ENCODE measurements at regions not wholly inside any gene's neighbourhood (a gene's known extent, or its start where the extent isn't known, plus 50 kb on each side); places are given as distances from the start of the nearest gene placed in this dataset.

DNA sequence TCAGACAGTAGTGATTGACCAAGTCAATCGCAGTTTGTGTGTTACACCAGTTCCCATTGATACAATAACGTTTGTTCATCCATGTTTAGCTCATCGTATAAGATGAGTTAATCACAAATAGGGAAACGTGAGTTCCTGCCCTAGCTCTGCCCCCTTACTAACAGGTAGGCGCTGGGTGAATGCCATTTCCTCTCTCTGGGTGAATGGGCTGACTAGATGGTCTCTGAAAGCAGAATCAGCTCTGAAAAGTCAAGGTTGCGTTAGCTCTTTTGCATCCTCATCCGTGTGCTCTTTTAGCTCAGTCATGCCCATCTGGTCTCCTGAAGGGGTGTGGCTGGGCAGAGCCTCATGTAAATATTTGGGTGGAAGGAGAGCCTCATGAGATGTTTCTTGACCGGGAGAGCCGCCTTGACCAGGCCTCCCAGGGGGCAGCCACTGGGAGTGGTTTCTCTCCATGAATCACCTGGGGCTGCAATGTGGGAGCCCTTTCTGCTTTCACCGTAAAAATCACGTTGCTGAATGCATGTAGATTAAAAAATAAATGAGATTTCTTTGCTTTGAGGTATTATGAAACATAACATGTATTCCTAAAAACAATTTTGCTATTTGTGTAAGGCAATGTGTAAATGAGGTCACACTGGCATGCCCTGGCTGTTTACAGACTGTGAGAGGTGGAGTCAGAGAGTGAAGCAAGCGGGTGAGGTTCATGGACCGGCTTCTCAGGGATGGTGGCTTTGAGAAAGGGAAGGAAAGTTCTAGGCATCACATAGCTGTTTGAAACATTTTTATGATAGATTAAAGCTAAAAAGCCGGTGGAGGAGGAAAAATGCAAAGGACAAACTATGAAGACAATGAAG lies 108.4 kb upstream of the RASGRP1 start:
- DNase-seq (ENCODE audit: low spot score): no peak

DNA sequence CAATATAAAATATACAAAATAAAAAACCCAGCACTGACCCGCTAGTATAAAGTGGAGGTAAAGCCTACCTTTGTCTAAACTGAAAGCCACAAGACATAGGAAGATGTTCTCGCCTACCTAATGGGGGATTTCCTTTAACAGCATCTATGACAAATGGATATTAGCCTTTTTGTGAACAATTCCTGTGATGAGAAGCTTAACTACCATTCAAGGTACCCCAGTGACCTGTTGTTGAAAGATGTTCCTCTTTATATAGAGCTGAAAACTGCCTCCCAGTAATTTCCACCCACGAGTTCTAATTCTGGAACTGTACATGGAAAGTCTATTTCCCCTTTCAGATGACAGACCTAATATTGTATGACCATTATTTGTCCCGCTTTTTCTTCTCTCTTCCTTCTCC lies 109.8 kb upstream of the RASGRP1 start:
- DNase-seq (ENCODE audit: low spot score): no peak

DNA sequence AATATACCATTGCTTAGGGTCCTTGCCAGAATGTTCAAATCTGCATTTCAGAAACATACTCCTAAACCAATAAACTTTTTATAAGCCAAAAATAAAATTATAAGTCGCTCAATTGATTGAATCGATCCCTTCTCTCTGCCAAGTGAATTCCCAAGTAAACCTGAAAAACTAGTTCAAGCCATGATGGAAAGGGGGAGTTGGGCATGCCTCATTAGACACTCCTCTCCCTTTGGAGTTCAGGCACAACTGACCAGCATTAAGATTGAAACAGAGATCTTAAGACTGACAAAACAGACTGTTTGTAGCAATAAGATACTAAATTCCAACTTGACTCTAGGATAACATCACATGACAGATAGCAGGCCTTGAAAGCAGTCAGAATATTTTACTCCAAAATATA lies 113.7 kb upstream of the RASGRP1 start:
- DNase-seq (ENCODE audit: low spot score): no peak

DNA sequence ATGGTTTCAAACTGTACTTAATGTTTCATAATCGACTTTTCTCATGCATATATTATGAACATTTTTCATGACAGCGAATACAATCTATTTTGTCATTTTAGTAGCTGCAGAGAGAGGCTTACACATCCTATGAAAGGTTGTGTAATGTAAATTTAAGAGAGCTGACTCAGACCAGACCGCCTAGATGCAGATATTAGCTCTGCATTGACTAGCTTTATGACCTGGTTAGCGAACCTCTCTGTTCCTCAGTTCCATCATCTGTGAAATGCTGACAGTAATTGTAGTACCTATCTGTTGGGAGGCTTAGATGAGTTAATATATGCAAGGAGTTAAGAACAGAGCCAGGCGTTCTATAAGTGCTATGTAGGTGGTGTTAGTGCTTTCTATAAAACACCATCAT lies 116.2 kb upstream of the RASGRP1 start:
- no peak for DNase-seq (ENCODE audit: low spot score)

DNA sequence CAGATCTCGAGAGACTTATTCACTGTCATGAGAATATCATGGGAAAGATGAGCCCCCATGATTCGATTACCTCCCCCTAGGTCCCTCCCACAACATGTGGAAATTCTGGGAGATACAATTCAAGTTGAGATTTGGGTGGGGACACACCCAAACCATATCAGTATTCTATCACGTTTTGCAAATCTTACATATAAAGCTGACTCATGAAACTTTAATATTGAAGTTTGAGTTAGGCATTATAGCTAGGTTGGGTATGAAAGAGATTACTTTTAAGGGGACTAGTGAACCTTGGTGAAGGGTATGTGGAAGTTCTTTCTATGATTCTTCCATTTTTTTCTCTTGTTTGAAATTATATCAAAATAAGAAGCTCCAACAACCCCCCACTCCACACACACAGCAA lies 117.7 kb upstream of the RASGRP1 start:
- no peak for DNase-seq (ENCODE audit: low spot score)

DNA sequence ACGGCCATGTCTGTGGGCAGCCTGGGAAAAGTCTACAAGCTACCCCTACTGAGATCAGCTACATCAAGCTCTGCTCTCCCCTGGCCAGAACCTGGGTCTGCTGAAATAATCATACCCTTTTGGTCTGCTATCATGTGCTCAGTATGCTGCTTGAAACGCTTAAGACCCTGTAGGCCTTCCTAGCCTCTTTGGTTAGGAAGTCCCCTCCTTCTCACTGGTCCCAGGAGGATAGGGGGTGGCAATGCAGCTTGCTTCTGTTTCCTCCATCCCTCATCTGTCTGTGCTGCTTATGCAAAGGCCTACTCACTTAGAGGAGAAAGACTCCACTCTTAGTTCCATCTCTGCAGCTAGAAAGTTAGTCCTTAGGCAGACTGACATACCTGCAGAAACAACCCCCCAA lies 118.2 kb upstream of the RASGRP1 start:
- no peak for DNase-seq (ENCODE audit: low spot score)

DNA sequence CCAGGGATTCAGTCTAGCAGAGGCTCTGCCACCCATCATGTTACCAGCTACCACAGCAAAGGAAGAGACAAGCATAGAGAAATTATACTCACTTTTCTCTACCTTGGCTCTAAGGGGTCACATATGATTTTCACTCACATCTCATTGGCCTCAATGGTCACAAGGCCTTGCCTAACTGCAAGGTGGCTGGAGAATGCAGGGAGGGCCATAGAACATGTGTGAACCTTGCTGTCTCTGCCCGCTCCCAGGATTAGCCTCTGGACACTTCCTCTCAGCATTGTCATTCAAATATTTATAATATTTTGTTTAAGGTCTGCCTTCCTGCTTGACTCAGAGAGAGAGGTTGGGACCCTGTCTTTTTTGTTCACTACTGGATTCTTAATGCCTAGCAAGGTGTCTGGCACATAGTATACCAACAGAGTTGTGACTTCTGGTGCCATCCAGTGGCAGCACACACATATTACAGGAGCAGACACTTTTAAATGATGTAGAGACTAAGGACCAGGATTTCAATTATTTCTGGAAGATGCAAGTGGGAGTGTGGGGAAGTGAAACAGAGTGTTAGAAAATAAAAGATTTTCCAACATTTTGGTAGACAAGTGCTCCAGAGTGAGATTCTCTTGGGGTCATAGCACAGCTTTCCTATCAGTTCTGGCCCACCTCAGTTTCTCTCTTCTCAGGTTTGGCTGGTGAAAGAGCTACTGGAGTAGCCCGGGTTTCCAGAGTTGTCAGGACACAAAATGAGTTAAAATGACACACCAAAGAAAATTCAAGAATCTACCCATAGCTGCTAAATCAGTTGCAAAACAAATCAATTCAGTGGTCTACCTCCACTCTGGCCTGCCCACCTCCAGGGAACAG lies 119.0 kb upstream of the RASGRP1 start:
- DNase-seq (ENCODE audit: low spot score): peak; percentile 66

DNA sequence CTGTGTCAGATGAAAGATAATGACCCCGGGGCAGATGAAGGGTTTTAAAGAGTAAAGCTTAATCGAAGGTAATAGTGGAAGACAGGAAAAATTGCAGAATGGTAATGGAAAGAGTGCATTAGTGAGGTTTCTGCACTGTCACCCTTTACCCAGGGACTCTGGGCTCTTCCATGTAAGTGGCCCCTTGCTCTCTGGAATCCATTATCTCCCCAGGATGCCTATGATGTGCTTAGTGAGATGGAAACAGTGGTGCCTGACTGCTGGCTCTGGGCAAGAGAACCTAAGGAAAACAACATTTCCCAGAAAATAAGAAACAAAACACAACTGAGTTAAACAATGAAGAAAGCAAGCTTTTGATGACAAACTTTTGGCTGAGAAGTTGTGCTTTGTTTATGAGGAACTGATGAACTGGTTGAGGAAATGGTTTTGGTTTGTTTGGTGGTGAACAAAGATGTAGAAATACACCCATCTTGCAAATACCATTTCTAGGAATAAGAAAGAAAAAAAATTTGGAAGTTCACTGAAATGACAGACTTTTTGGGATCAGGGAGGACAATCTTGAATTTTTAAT lies 119.9 kb upstream of the RASGRP1 start:
- no peak for DNase-seq (ENCODE audit: low spot score)

DNA sequence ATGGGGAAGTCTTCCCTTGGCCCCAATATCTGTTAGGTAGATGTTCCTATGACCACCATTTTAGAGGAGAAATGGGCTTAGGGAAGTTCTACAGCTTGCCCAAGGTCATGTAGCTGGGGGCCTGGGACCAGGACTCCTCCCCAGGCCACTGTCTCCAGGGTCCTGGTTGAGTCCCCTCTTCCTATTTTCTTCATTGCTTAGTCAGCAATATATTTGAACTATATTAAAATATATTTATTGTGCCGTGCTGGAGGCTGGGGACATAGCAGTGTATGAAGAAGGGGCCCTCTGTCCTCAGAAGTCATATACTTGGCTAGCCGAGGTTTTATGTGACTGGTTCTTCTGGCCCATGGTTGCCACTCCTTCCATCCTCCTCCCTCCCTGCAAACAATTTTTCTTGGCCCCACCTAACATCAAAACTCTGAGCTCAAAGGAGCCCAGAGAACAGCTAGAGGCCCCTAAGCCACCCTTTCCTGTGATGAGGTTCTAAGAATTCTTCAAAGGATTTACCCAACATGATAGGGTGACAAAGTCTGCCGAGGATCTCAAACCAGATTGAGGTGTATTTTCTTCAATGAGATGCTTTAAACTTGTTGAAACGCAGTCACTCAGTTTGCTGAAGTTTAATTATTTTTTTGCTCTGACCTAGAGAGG lies 121.2 kb upstream of the RASGRP1 start:
- no peak for DNase-seq (ENCODE audit: low spot score)

DNA sequence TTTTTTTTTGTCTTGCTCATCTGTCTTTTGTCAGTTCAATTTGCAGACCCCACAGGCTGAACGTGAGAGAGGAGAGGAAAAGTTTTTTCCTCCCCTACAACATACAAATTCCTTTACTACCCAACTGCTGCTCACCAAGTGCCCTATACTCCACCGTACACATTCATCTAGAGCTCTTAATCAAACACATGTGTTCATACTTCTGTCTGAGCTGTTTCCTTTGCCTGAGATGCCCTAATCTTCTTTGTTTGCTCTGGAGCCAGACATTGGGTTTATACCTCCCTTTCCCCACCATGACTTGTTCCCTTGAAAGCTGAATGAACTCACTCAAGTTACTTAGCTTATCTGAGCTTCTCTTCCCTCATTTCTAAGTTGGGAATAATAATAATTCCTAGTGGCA lies 122.7 kb upstream of the RASGRP1 start:
- DNase-seq (ENCODE audit: low spot score): peak; percentile 56

DNA sequence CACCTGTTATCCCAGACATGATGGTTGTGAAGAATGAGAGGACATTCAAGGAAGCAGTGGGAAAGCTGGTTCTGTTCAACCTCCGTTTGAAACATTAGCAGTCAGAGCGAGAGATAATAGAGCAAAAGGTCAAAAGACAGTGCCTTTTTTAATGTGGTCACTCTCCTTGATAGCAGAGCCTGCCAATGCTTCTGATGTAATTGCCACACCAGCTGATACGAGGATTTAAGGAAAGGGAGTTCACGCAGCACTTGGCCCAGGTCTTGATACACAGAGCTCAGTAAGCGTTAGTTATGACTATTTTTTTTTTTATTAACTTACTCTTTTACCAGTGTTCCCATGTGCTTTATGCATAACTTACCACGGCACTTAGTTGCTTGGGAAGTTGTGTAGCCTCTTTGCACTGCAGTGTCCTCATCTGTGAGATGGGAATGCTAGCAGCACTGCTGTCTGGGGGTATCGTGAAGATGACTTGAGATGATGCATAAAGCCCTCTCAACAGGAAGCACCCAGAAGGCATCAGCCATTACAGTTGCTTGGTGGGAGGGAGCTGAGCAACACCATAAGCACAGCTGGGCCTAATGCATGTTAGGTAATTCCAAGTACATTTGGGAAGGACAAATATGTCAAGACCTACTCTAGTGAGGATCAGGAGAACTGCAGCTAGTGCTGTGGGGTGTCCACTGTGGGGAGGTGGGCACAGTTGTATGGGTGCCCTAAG lies 123.3 kb upstream of the RASGRP1 start:
- no peak for DNase-seq (ENCODE audit: low spot score)

DNA sequence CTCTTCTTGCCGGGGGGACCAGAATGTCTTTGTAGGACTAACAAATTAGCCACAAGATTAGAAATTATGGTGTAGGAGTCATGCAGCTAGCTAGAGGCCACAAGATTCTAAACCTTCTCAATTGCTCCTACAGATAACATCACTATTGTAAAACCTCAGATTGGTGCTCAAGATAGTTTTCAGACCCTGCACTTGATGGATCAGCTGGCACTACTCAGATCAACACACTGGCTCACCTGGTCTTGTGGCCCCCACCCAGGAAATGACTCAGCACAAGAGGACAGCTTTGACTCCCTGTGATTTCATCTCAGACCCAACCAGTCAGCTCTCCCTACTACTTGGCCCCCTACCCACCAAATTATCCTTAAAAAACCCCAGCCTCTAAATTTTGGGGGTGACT lies 124.1 kb upstream of the RASGRP1 start:
- DNase-seq (ENCODE audit: low spot score): no peak

DNA sequence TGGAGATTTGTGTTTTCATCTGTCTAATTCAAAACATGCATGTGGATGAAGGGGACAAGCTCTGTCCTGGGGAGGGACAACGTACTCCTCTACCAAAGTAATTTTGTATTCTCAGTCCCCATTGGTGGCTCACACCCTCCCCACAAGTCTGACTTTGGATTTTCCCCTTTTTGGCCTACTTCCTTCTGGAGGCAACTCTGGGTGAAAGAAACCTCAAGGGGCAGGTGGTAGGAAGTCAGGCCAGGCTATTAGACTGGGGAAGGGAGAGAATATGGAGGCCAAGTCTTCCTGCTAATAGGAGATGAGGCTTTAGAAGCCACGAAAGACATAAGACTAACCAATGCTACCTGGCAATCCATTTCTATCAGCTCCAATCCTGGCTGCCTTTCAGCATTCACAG lies 124.9 kb upstream of the RASGRP1 start:
- DNase-seq (ENCODE audit: low spot score): no peak

DNA sequence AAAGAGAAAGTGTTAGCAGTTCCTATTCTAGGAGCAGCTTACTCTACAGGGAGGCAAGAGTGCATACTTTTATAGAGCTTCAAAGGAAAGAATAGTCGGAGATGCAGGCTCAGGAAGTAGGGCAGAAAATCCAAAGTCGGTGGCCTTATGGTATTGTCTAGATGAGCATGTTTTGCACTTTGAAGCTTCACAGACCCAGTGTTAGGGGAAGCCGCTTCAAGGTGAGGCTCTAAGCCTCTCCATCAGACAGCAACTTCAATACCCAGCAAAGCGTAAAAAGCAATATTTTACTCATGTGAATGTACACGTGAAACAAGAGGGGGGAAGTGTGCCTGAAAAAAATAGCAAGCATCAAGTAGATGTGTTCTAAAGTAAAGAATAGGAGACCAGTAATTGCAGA lies 125.6 kb upstream of the RASGRP1 start:
- DNase-seq (ENCODE audit: low spot score): no peak

DNA sequence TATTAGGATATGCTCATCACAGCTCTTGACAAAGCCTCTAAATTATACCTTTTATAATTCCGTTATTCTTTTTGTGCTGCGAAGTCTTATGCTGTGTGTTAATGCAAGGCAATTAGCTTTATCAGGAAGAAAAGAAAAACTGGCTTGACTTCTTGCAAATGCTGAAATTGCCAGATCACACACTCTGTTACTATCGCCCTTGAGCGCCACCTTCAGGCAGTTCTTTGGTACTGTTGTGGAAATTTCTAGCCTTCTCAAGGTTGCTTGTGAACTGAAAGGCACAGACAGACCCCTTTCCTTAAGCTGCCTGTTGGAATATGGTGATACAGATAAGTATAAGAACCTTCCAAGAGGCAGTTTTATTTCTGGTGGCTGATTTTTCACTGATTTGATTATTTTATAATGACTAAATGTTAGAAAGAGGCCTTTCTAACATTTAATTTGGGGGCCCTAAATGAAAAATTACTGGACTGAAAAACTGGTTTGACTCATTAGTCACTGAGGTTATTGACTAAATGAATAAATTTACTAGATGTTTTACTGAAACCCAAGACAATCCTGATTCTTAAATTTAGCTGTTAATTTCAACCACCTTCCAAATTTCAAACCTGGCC lies 126.2 kb upstream of the RASGRP1 start:
- DNase-seq (ENCODE audit: low spot score): peak; percentile 59

DNA sequence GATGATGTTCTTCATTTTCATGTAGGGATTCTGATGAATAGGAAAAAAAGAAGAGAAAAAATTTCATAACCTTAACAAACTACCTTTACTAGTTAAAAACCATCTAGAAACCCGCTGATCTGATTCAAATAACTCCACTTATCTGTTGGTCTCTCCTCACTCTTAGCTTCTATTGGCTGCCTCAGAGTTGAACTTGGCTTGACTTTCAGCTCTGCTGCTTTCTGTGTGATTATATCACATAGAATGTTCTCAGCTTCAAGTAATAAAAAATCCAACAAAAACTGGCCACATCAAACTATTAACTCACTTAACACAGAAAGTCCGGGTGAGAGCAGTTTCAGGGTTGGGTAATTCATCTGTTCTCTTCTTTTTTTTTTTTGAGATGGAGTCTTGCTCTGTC lies 126.8 kb upstream of the RASGRP1 start:
- no peak for DNase-seq (ENCODE audit: low spot score)

DNA sequence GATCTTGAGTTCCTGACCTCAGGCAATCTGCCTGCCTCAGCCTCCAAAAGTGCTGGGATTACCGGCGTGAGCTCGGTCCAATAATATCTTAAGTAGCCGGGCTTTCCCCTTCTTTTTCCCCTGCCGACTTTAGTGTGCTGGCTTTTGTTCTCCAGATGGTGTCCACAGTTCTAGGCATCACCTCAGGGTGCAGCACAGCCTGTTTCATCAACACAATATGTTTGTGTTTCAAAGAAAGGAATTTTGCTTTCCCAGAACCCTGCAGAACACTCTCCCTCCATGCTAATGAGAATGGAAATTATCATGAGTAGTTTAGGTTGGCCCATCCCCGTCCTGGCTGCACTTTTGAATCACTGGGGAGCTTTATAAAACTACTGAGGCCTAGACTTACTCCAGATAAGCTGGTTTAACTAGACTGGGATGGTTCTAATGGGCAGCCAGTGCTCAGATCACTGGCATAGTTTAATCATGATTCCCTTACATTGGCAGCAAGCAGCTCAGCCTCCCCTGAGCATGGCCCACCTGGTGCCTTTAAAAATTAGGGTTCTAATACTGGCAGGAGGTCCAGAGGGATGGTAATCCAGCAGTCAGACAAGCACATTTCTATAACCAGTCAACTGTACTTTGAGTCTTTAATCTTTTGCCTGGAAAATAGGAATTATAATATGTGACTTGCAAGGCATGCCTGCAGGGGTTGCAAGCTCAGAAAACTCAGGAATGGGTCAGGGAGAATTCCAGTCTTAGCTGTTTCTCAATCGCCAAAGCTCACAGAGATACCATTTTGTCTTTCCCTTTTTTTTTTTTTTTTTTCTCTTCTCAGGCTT lies 127.6 kb upstream of the RASGRP1 start:
- no peak for DNase-seq (ENCODE audit: low spot score)

DNA sequence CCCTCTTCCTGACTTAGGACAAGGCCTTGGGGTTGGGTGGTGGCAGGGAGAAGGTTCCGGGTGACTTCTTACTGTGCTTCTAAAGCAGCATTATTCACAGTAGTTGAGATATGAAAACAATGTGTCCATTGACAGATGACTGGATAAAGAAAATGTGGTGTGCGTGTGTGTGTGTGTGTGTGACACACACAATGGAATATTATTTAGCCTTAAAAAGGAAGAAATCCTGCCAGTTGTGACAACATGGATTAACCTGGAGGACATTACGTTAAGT lies 128.1 kb upstream of the RASGRP1 start:
- no peak for DNase-seq (ENCODE audit: low spot score)

DNA sequence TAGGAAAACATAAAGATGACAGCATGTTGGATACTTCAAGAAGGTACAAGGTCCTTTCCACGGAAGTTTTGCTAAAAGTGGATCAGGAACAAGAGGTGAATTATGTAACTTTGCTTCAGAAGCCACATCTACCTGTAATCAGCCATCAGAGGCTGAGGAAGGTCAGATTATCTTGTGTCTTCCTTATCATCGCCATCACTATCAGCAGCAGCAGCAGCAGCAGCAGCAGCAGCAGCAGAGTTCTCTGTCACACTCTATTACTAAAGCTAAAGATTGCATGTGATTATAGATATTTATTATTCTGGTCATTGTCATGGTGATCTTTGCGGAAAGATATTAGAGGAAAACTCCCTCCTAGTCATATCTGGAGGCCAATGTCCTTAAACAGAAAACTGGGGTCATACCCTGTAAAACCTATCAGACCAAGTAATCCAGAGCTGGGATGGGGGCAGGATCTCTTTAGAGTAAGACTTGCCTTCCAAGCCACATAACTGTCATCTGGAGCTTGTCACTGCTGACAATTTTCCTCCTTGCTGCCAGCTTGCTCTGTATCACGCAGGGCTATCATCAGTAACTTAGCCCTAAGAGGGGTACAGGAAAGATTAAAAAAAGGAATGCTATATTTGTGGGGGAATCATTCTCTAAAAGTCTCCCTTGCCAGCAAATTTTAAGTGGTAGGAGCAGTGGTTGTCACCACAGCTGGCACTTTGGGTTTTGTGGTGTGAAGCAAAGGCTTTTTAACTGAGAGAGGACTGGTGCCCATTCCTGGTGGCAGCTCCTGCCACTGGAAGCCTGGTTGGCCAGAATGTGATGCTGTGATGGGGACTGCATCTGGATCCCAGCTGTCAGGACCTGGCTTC lies 130.9 kb upstream of the RASGRP1 start:
- DNase-seq (ENCODE audit: low spot score): no peak
